HT1080 (cell line): ENCODE measurements at regions not wholly inside any gene's neighbourhood (a gene's known extent, or its start where the extent isn't known, plus 50 kb on each side); places are given as distances from the start of the nearest gene placed in this dataset.
A peak's percentile ranks its signal among the peaks of the same experiment; 100 is the strongest.

Source experiments
- DNase-seq: peaks from one replicate; pipeline ENCODE4 v3.0.0-alpha.2; 2015; ENCODE audit warnings: low read depth

GRCh38 chr17:57174591-57174990 lies 81.7 kb upstream of the MSI2 start:
- no peak for DNase-seq

GRCh38 chr17:57178839-57179238 lies 77.5 kb upstream of the MSI2 start:
- DNase-seq: no peak

DNA sequence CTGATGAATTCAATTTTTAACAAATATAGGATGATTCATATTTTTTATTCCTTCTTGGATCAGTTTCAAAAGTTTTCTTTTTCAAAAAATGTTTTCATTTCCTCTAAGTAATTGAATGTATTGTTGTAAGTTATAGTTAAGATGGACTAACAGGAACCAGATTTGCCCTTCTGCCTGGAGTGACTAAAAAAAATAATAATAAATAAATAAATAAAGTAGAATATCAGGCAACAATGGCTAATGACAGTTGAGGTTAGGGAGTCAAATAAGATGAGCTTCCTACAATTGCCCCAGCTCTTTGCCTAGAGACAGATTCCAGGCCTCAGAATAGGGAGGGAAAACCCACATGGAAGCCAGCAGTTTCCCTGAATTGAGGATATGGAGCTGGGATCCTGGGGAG lies 73.7 kb upstream of the MSI2 start:
- no peak for DNase-seq

GRCh38 chr17:57186226-57187019 lies 69.9 kb upstream of the MSI2 start:
- no peak for DNase-seq

GRCh38 chr17:57187391-57187790 lies 68.9 kb upstream of the MSI2 start:
- no peak for DNase-seq

DNA sequence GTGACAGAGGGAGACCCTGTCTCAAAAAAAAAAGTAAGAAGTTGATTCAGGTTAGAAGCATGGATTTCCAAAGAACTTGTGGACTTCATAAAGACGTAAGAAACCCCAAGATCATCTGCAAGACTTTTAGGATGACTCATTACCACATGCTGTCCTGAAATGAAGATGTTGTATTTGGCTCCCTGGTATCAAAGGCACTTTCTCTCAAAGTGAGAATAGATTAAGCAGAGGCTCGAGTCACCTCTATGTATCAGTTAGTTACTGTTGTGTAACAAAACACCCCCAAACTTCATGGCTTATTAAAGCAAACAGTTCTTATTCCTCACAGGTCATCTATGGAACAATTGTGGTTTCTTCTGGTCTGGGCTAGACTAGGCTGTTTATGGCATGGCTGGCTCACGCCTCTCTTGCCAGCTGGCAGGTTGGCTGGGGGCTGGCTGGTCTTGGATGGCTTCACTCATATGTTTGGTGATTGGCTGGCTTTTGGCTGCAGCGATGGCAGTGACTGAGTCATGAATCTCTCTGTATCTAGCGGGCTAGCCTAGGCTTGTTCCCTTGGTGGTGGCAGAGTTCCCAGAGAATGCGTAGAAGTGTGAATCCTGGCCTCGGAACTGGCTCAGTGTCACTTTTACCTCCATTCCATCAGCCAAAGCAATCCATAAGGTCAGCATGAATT lies 60.4 kb upstream of the MSI2 start:
- peak; percentile 67 for DNase-seq

GRCh38 chr17:57197466-57198071 lies 58.8 kb upstream of the MSI2 start:
- no peak for DNase-seq

DNA sequence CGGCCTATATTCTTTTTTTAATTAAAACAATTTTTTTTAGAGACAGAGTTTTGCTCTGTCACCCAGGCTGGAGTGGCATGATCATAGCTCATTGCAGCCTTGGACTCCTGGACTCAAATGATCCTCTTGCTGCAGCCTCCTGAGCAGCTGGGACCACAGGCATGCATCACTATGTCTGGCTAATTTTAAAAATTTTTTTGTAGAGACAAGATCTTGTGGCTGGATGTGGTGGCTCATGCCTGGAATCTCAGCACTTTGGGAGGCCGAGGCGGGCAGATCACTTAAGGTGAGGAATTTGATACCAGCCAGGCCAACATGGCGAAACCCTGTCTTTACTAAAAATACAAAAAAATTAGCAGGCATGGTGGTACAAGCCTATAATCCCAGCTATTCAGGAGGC lies 54.8 kb upstream of the MSI2 start:
- DNase-seq: no peak

DNA sequence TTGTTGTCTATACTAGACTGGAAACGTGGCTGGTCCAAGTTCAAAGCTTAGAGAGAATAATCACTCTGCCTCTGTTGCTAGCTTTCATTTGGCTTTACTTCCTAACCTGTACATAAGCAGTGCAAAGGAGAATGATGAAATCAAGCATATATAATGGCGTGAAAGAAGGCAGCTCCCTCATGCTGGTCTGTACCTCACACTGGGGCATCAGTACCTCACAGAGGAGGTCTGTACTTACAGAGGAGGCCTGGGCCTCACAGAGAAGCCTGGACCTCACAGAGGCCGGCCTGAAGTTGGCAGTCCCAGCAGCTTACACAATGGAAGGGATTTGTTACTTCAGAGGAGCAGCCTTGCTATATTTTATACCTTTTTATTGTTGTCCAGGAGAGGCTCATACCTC lies 53.3 kb upstream of the MSI2 start:
- no peak for DNase-seq
